AG04450 (cell line): ENCODE measurements at regions not wholly inside any gene's neighbourhood (a gene's known extent, or its start where the extent isn't known, plus 50 kb on each side); places are given as distances from the start of the nearest gene placed in this dataset.

Experiments
- CTCF ChIA-PET: fragments of 300-600, 350-600 bp; formaldehyde crosslinking; extraction: SDS; loops from one replicate; lab custom pipeline; 2022; ENCODE audit warnings: antibody characterized with exemption, inconsistent platforms; lab: Charles Lee
- POLR2A ChIA-PET: fragments of 350-600 bp; formaldehyde crosslinking; extraction: SDS; loops from one replicate; lab custom pipeline; 2021; ENCODE audit warnings: antibody characterized with exemption, inconsistent platforms; lab: Yijun Ruan, JAX
- DNase-seq: peaks from one replicate; pipeline ENCODE4 v3.0.0-alpha.2; 2011; ENCODE audit warnings: low read depth, low spot score
- H3K27ac ChIP-seq: one replicate; pipeline ENCODE4 v1.5.1; 2012; ENCODE audit warnings: low read depth, low read length, control low read depth
- H3K27me3 ChIP-seq: one replicate; pipeline ENCODE4 v1.6.0; 2012; ENCODE audit warnings: low read length; ENCODE audit not compliant: control insufficient read depth, insufficient read depth
- H3K4me3 ChIP-seq: 2 replicates; pipeline ENCODE4 v1.5.1; 2011; ENCODE audit warnings: mild to moderate bottlenecking, low read depth, low read length, control low read depth
- H3K9me3 ChIP-seq: 2 replicates; pipeline ENCODE4 v1.5.1; 2012; ENCODE audit warnings: low read length; ENCODE audit not compliant: control insufficient read depth, insufficient read depth
- TF ChIP-seq, protein P1 (sequence below): IDR thresholded peaks from 2 replicates; pipeline ENCODE4 v1.5.1; 2011; ENCODE audit warnings: low read depth, low read length, control low read depth, inconsistent platforms

DNA sequence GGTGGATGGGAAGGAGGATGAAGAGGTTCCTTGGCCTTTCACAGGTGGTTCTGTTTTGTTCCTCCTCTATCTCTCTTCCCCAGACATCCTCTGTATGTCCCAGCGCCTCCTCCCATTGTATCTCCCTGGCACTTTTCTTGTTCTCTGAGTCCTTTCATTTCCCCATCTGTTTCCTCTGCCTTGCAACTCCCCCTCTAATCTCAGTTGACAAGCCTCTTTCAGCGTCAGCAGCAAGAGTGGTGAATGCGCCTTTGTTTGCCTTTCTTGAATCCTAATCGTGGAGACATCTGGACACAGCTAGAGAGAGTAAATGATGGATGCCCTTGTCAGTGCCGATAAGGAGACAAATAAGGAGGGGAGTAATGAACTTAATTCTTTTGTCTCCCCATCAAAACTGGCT lies 167.0 kb downstream of the NDUFA10 start:
- no peak overlapping the region for H3K27ac ChIP-seq
- TF ChIP-seq, protein P1, sequence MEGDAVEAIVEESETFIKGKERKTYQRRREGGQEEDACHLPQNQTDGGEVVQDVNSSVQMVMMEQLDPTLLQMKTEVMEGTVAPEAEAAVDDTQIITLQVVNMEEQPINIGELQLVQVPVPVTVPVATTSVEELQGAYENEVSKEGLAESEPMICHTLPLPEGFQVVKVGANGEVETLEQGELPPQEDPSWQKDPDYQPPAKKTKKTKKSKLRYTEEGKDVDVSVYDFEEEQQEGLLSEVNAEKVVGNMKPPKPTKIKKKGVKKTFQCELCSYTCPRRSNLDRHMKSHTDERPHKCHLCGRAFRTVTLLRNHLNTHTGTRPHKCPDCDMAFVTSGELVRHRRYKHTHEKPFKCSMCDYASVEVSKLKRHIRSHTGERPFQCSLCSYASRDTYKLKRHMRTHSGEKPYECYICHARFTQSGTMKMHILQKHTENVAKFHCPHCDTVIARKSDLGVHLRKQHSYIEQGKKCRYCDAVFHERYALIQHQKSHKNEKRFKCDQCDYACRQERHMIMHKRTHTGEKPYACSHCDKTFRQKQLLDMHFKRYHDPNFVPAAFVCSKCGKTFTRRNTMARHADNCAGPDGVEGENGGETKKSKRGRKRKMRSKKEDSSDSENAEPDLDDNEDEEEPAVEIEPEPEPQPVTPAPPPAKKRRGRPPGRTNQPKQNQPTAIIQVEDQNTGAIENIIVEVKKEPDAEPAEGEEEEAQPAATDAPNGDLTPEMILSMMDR: no peak
- CTCF ChIA-PET: no interaction called here
- H3K27me3 ChIP-seq: no peaks in the 10 kb centered on the region
- POLR2A ChIA-PET: no interaction called here
- no peak overlapping the region for H3K4me3 ChIP-seq
- DNase-seq: no peak
- peaks cover 19% of the 10 kb centered on the region for H3K9me3 ChIP-seq

DNA sequence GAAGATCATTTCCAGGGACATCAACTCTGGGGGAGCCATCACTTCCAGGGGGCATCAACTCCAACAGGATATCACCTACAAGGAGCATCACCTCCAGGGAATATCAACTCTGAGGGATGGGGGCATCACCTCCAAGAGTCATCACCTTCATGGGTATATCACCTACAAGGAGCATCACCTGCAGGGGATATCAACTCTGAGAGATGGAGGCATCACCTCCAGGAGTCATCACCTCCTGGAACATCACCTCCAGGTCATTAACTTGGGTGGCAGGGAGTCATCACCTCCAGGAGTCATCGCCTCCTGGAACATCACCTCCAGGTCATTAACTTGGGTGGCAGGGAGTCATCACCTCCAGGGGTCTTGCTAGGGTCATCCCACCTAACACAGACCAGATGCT lies 167.6 kb downstream of the NDUFA10 start:
- CTCF ChIA-PET: no interaction called here
- H3K4me3 ChIP-seq: no peak overlapping the region

DNA sequence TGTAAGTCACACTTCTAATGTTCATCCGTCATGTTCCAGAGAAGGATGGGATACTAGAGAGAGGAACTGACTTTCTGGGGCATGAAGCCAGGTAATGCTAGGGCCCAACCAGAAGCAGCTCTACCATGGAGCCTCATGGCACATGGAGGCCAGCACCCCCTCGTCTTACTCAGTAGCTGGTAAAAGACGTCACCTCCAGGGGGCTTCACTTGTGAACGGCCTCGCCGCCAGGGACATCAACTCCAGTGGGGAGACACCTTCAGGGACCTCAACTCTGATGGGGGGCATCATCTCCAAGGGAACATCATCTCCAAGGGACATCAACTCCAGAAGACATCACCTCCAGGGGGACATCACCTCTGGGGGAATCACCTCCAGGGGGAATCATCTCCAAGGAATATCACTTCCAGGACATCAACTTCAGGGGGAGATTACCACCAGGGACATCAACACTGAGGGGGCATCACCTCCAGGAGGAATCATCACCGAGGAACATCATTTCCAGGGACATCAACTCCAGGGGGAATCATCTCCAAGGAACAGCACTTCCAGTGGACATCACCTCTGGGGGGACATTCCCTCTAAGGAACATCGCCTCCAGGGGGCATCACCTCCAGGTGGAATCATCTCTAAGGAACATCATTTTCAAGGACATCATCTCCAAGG lies 168.4 kb downstream of the NDUFA10 start:
- ChIA-PET CTCF (no interaction called here), POLR2A (no interaction called here)
- Histone ChIP-seq H3K4me3 (no peak overlapping the region), H3K27me3 (no peaks in the 10 kb centered on the region), H3K9me3 (peaks cover 26% of the 10 kb centered on the region), H3K27ac (no peak overlapping the region)
- DNase-seq: no peak
- TF ChIP-seq, protein P1: no peak

More for the DNA sequence above, 167.6 kb downstream of the NDUFA10 start:
- POLR2A ChIA-PET: no interaction called here
- H3K27me3 ChIP-seq: no peaks in the 10 kb centered on the region
- DNase-seq: no peak
- H3K9me3 ChIP-seq: peaks cover 21% of the 10 kb centered on the region
- TF ChIP-seq, protein P1: no peak
- no peak overlapping the region for H3K27ac ChIP-seq

DNA sequence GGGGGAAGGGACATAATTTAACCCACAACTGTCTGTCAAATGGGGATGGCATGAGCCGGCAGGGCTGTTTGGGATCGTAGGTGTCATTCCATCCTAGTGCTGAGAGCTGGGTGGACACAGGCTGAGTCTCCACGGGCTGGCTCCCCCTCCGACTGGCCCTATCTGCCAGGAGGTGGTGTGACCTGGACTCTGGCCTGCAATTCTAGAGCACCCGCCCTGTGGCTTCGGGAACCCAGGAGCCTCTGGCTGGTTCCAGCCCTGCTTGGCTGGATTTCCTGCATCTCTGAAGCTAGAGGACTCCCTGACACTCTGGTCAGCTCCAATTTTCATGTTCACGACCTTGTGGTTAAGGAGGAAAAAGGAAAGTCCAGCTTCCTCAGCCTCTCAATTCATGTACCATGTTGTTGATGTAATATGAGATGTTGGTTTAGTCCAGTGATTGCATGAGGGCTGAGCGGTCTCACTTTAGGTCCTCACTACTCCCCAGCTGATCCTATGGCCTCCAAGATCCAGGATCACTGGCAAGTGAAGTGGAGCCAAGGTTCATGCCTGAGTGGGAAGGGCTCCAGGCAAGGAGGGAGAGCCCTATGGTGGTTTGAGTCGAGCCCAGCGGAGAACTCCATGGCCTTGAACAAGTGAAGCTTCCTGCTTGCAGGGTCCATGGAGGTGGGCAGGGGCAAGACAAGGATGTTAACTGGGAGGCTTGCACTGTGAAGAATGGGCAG lies 169.1 kb downstream of the NDUFA10 start:
- H3K4me3 ChIP-seq: no peak overlapping the region
- H3K9me3 ChIP-seq: peaks cover 26% of the 10 kb centered on the region
- no peak overlapping the region for H3K27ac ChIP-seq
- DNase-seq: no peak
- ChIA-PET POLR2A (no interaction called here), CTCF (no interaction called here)
- TF ChIP-seq, protein P1: no peak
- H3K27me3 ChIP-seq: no peaks in the 10 kb centered on the region

DNA sequence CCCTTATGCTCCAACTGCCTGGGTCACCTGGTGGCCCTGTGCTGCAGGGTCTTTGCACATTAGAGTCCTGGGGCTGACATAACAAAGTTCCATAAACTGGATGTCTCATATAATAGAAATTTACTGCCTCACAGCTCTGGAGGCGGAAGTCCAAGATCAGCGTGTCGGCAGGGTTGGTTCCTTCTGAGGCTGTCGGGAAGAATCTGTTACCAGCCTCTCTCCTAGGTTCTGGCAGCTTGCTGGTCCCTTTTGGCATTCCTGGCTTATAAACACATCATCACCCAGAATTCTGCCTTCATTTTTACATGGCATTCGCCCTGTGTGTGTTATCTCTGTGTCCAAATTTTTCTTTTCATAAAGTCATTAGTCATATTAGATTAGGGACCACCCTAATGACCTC lies 170.5 kb downstream of the NDUFA10 start:
- Histone ChIP-seq H3K27me3 (no peaks in the 10 kb centered on the region), H3K9me3 (peaks cover 26% of the 10 kb centered on the region), H3K4me3 (no peak overlapping the region), H3K27ac (no peak overlapping the region)
- DNase-seq: no peak
- TF ChIP-seq, protein P1: no peak
- CTCF ChIA-PET: no interaction called here
- POLR2A ChIA-PET: no interaction called here
